Epithelial cell of esophagus (primary cell): ENCODE measurements at regions not wholly inside any gene's neighbourhood (a gene's known extent, or its start where the extent isn't known, plus 50 kb on each side); places are given as distances from the start of the nearest gene placed in this dataset.
A peak's percentile ranks its signal among the peaks of the same experiment; 100 is the strongest.
"Not testable (repeated sequence)": the region's sequence is repeated elsewhere in the genome, so short reads cannot be mapped to it uniquely, and the experiment has no call there.

Experiments used
- DNase-seq: peaks from one replicate; pipeline ENCODE4 v3.0.0; 2010; ENCODE audit warnings: low read depth
- H3K4me3 ChIP-seq: 2 replicates; pipeline ENCODE4 v1.5.1; 2011; ENCODE audit warnings: mild to moderate bottlenecking, low read length, control low read depth
- CTCF ChIP-seq: IDR thresholded peaks from 2 replicates; pipeline ENCODE4 v1.5.1; 2011; ENCODE audit warnings: low read depth, mild to moderate bottlenecking, low read length, control low read depth, inconsistent platforms; ENCODE audit not compliant: insufficient read depth; ENCODE audit errors: missing control alignments

DNA sequence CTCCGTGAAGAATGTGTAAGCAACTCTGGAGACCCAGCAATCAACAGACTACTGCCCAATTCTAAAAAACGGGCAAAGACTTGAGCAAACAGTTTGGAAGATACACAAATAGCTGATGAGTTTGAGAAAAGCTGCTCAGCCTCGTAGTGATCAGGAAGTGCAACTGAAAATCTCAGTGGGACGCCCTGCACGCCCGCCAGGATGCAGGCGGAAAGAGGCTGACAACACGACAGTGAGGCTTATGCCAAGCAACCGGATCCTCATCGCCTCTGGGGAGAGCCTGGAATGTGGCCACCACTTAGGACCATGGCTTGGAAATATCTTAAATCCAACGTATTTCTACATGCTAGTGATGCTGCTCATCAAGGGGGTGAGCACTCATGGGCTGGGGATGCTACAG, 116.2 kb upstream of the FAM20C start:
- DNase-seq, H3K4me3 ChIP-seq: not testable (repeated sequence)

GRCh38 chr7:76829-77395, 115.5 kb upstream of the FAM20C start:
- DNase-seq, H3K4me3 ChIP-seq: not testable (repeated sequence)

DNA sequence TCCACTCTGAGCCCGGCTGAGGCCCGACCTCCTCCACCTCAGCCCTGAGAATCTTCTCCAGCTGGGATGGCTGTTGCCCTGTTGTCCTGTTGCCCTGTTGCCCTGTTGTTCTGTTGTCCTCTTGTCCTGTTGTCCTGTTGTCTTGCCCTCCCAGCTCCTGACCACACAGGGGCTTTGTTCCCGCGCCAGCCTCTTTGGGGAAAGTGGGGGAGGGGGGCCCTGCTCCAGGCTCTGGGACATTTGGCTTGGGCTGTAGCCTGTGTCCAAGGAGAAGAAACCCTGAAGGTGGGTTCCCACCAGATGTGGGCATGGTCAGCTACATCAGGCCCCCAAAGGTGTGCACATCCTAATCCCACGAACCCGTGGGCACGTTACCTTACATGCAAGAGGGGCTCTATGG, 113.5 kb upstream of the FAM20C start:
- not testable (repeated sequence) for H3K4me3 ChIP-seq, DNase-seq

GRCh38 chr7:79400-80055, 112.8 kb upstream of the FAM20C start:
- H3K4me3 ChIP-seq, DNase-seq: not testable (repeated sequence)

GRCh38 chr7:80259-81067, 111.9 kb upstream of the FAM20C start:
- TF ChIP-seq CTCF, result no peak
- DNase-seq, result no peak
- H3K4me3 ChIP-seq, result no peak overlapping the region

- DNase-seq, result no peak
- no peak overlapping the region for H3K4me3 ChIP-seq
- no peak for TF ChIP-seq CTCF
These were observed 111.1 kb upstream of the FAM20C start for GRCh38 chr7:81068-81925.

GRCh38 chr7:81926-82756, 110.2 kb upstream of the FAM20C start:
- H3K4me3 ChIP-seq, result no peak overlapping the region
- TF ChIP-seq CTCF, result no peak
- peak; percentile 31 for DNase-seq

GRCh38 chr7:82757-83155, 109.6 kb upstream of the FAM20C start:
- DNase-seq, result no peak
- TF ChIP-seq CTCF, result no peak
- no peak overlapping the region for H3K4me3 ChIP-seq
